ENCODE measurements at regions not wholly inside any gene's neighbourhood (a gene's known extent, or its start where the extent isn't known, plus 50 kb on each side); places are given as distances from the start of the nearest gene placed in this dataset.

- no peak overlapping the region for H3K4me2 ChIP-seq (ENCODE audit: insufficient read depth, low read length, poor library complexity, severe bottlenecking)
These were observed 207.1 kb upstream of the KCTD3 start for GRCh38 chr1:215360031-215360430.

DNA sequence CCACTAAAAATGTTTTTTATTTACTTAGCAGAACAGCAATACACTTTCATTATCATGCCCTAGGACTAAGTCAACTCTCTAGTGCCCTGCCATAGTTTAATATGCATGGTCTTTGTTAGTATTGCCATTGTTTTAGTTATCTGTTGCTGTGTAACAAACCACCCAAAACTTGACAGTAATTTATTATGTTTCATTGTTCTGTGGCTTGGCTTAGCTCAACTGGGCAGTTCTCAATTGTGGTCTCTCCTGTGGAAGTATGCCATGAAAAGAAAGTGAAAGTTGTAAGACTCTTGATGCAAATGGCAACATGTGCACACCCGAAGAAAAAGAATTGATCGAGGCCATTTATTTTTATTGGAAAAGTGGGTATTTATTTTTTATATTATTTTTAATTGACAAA, 206.3 kb upstream of the KCTD3 start:
- no peaks in the 10 kb centered on the region for H3K4me1 ChIP-seq (ENCODE audit: control insufficient read depth in 2 of 2, insufficient read depth in 1 of 2, low read depth in 1 of 2, low read length in 2 of 2)
- no peak for DNase-seq (ENCODE audit: low spot score)
- H3K9ac ChIP-seq (ENCODE audit: low read depth, low read length, poor library complexity) = no peak overlapping the region
- H3K27me3 ChIP-seq (ENCODE audit: control insufficient read depth in 3 of 3, insufficient read depth in 3 of 3, low read depth in 1 of 3, low read length in 3 of 3) = no peaks in the 10 kb centered on the region
- H2BK5ac ChIP-seq (ENCODE audit: low read length) = no peak overlapping the region
- no peak overlapping the region for H4K8ac ChIP-seq (ENCODE audit: low read depth, low read length)
- no peak overlapping the region for H3K4ac ChIP-seq (ENCODE audit: low read length)
- H3K79me1 ChIP-seq (ENCODE audit: low read depth, low read length) = no peaks in the 10 kb centered on the region
- no CpG with 5 or more reads among the region's 2 CpGs for WGBS, 2 donors (ENCODE audit: extremely low coverage in 2 of 2, insufficient read length in 2 of 2, insufficient replicate concordance in 1 of 2)
- H3K9me3 ChIP-seq (replicated peaks in 1 of 2; ENCODE audit: control insufficient read depth in 2 of 2, insufficient read depth in 1 of 2, low read depth in 1 of 2, low read length in 2 of 2) = peaks cover under 1 to 3% of the 10 kb centered on the region in 2 donors
- H2AFZ ChIP-seq (ENCODE audit: low read length) = no peak overlapping the region
- H3K23ac ChIP-seq (ENCODE audit: low read depth, low read length, poor library complexity) = no peak overlapping the region
- no peak overlapping the region for H2AK5ac ChIP-seq (ENCODE audit: low read depth, low read length)
- no peak overlapping the region for H3K14ac ChIP-seq (ENCODE audit: low read length)
- H3K36me3 ChIP-seq (replicated peaks in 1 of 2; ENCODE audit: control insufficient read depth in 2 of 2, insufficient read depth in 2 of 2, low read length in 2 of 2) = no peaks in the 10 kb centered on the region
- H3K4me3 ChIP-seq (ENCODE audit: low read length in 2 of 2) = no peak overlapping the region
- H3K18ac ChIP-seq (ENCODE audit: low read length) = no peak overlapping the region
- no peak overlapping the region for H3K27ac ChIP-seq (replicated peaks; ENCODE audit: low read length)
- no peak overlapping the region for H2BK120ac ChIP-seq (ENCODE audit: low read depth, low read length)
- H2BK12ac ChIP-seq (ENCODE audit: low read length) = no peak overlapping the region
- no peak overlapping the region for H3K4me2 ChIP-seq (ENCODE audit: insufficient read depth, low read length, poor library complexity, severe bottlenecking)
- no peak overlapping the region for H4K91ac ChIP-seq (ENCODE audit: low read depth, low read length, poor library complexity)
- no peak overlapping the region for H2BK15ac ChIP-seq (ENCODE audit: low read length)

More at GRCh38 chr1:215360031-215360430, 207.1 kb upstream of the KCTD3 start:
- Histone ChIP-seq H2AK5ac (ENCODE audit: low read depth, low read length) (no peak overlapping the region), H3K9me3 (replicated peaks in 1 of 2; ENCODE audit: control insufficient read depth in 2 of 2, insufficient read depth in 1 of 2, low read depth in 1 of 2, low read length in 2 of 2) (no peaks in the 10 kb centered on the region), H2BK5ac (ENCODE audit: low read length) (no peak overlapping the region), H3K27me3 (ENCODE audit: control insufficient read depth in 3 of 3, insufficient read depth in 3 of 3, low read depth in 1 of 3, low read length in 3 of 3) (no peaks in the 10 kb centered on the region), H3K27ac (replicated peaks; ENCODE audit: low read length) (no peak overlapping the region), H3K79me1 (ENCODE audit: low read depth, low read length) (no peaks in the 10 kb centered on the region), H3K4ac (ENCODE audit: low read length) (no peak overlapping the region), H3K4me3 (ENCODE audit: low read length in 2 of 2) (no peak overlapping the region), H4K91ac (ENCODE audit: low read depth, low read length, poor library complexity) (no peak overlapping the region), H3K36me3 (replicated peaks in 1 of 2; ENCODE audit: control insufficient read depth in 2 of 2, insufficient read depth in 2 of 2, low read length in 2 of 2) (no peaks in the 10 kb centered on the region), H2BK120ac (ENCODE audit: low read depth, low read length) (no peak overlapping the region), H3K14ac (ENCODE audit: low read length) (no peak overlapping the region), H3K9ac (ENCODE audit: low read depth, low read length, poor library complexity) (no peak overlapping the region), H3K23ac (ENCODE audit: low read depth, low read length, poor library complexity) (no peak overlapping the region), H2BK15ac (ENCODE audit: low read length) (no peak overlapping the region), H3K4me1 (ENCODE audit: control insufficient read depth in 2 of 2, insufficient read depth in 1 of 2, low read depth in 1 of 2, low read length in 2 of 2) (no peaks in the 10 kb centered on the region), H3K18ac (ENCODE audit: low read length) (no peak overlapping the region), H2BK12ac (ENCODE audit: low read length) (no peak overlapping the region), H4K8ac (ENCODE audit: low read depth, low read length) (no peak overlapping the region), H2AFZ (ENCODE audit: low read length) (no peak overlapping the region)
- no peak for DNase-seq (ENCODE audit: low spot score)

GRCh38 chr1:215375381-215375780, 191.7 kb upstream of the KCTD3 start:
- no peak overlapping the region for H4K8ac ChIP-seq (ENCODE audit: low read depth, low read length)
- no peak overlapping the region for H2BK15ac ChIP-seq (ENCODE audit: low read length)
- H2BK120ac ChIP-seq (ENCODE audit: low read depth, low read length) = no peak overlapping the region
- H3K23ac ChIP-seq (ENCODE audit: low read depth, low read length, poor library complexity) = no peak overlapping the region
- no peak overlapping the region for H2AK5ac ChIP-seq (ENCODE audit: low read depth, low read length)
- no peak for DNase-seq (ENCODE audit: low spot score)
- H3K9ac ChIP-seq (ENCODE audit: low read depth, low read length, poor library complexity) = no peak overlapping the region
- no peaks in the 10 kb centered on the region for H3K79me1 ChIP-seq (ENCODE audit: low read depth, low read length)
- H3K27ac ChIP-seq (replicated peaks; ENCODE audit: low read length) = no peak overlapping the region
- no peak overlapping the region for H3K14ac ChIP-seq (ENCODE audit: low read length)
- no peak overlapping the region for H3K18ac ChIP-seq (ENCODE audit: low read length)
- no peak overlapping the region for H3K4ac ChIP-seq (ENCODE audit: low read length)
- no peaks in the 10 kb centered on the region for H3K4me1 ChIP-seq (ENCODE audit: control insufficient read depth in 2 of 2, insufficient read depth in 1 of 2, low read depth in 1 of 2, low read length in 2 of 2)
- no peak overlapping the region for H4K91ac ChIP-seq (ENCODE audit: low read depth, low read length, poor library complexity)
- H3K4me3 ChIP-seq (ENCODE audit: low read length in 2 of 2) = no peak overlapping the region
- no peak overlapping the region for H2BK12ac ChIP-seq (ENCODE audit: low read length)
- no peaks in the 10 kb centered on the region for H3K36me3 ChIP-seq (replicated peaks in 1 of 2; ENCODE audit: control insufficient read depth in 2 of 2, insufficient read depth in 2 of 2, low read length in 2 of 2)
- no peaks in the 10 kb centered on the region for H3K27me3 ChIP-seq (ENCODE audit: control insufficient read depth in 3 of 3, insufficient read depth in 3 of 3, low read depth in 1 of 3, low read length in 3 of 3)
- H2BK5ac ChIP-seq (ENCODE audit: low read length) = no peak overlapping the region
- no peaks in the 10 kb centered on the region for H3K9me3 ChIP-seq (replicated peaks in 1 of 2; ENCODE audit: control insufficient read depth in 2 of 2, insufficient read depth in 1 of 2, low read depth in 1 of 2, low read length in 2 of 2)
- H3K4me2 ChIP-seq (ENCODE audit: insufficient read depth, low read length, poor library complexity, severe bottlenecking) = no peak overlapping the region
- H2AFZ ChIP-seq (ENCODE audit: low read length) = no peak overlapping the region

- H3K27me3 ChIP-seq (ENCODE audit: control insufficient read depth in 3 of 3, insufficient read depth in 3 of 3, low read depth in 1 of 3, low read length in 3 of 3) = no peaks in the 10 kb centered on the region
- no peak overlapping the region for H3K4me3 ChIP-seq (ENCODE audit: low read length in 2 of 2)
- H3K27ac ChIP-seq (replicated peaks; ENCODE audit: low read length) = no peak overlapping the region
- H3K9ac ChIP-seq (ENCODE audit: low read depth, low read length, poor library complexity) = no peak overlapping the region
- H4K8ac ChIP-seq (ENCODE audit: low read depth, low read length) = no peak overlapping the region
- no peak for DNase-seq (ENCODE audit: low spot score)
- no peak overlapping the region for H3K4me2 ChIP-seq (ENCODE audit: insufficient read depth, low read length, poor library complexity, severe bottlenecking)
- no peaks in the 10 kb centered on the region for H3K9me3 ChIP-seq (replicated peaks in 1 of 2; ENCODE audit: control insufficient read depth in 2 of 2, insufficient read depth in 1 of 2, low read depth in 1 of 2, low read length in 2 of 2)
- no peak overlapping the region for H2AFZ ChIP-seq (ENCODE audit: low read length)
- H3K36me3 ChIP-seq (replicated peaks in 1 of 2; ENCODE audit: control insufficient read depth in 2 of 2, insufficient read depth in 2 of 2, low read length in 2 of 2) = no peaks in the 10 kb centered on the region
- H4K91ac ChIP-seq (ENCODE audit: low read depth, low read length, poor library complexity) = no peak overlapping the region
- no peak overlapping the region for H2AK5ac ChIP-seq (ENCODE audit: low read depth, low read length)
- H2BK12ac ChIP-seq (ENCODE audit: low read length) = no peak overlapping the region
- no peak overlapping the region for H2BK5ac ChIP-seq (ENCODE audit: low read length)
- H3K18ac ChIP-seq (ENCODE audit: low read length) = no peak overlapping the region
- no peak overlapping the region for H3K23ac ChIP-seq (ENCODE audit: low read depth, low read length, poor library complexity)
- H2BK15ac ChIP-seq (ENCODE audit: low read length) = no peak overlapping the region
- WGBS, 2 donors (ENCODE audit: extremely low coverage in 2 of 2, insufficient read length in 2 of 2, insufficient replicate concordance in 1 of 2) = no CpG with 5 or more reads among the region's 2 CpGs
- H3K4ac ChIP-seq (ENCODE audit: low read length) = no peak overlapping the region
- H3K4me1 ChIP-seq (ENCODE audit: control insufficient read depth in 2 of 2, insufficient read depth in 1 of 2, low read depth in 1 of 2, low read length in 2 of 2) = no peaks in the 10 kb centered on the region
- H3K79me1 ChIP-seq (ENCODE audit: low read depth, low read length) = no peaks in the 10 kb centered on the region
- no peak overlapping the region for H3K14ac ChIP-seq (ENCODE audit: low read length)
- H2BK120ac ChIP-seq (ENCODE audit: low read depth, low read length) = no peak overlapping the region
These were observed 190.4 kb upstream of the KCTD3 start for GRCh38 chr1:215376544-215377264.

Measured in neuronal stem cell (in vitro differentiated cells).